ENCODE measurements at regions not wholly inside any gene's neighbourhood (a gene's known extent, or its start where the extent isn't known, plus 50 kb on each side); places are given as distances from the start of the nearest gene placed in this dataset.
"Not testable (repeated sequence)": the region's sequence is repeated elsewhere in the genome, so short reads cannot be mapped to it uniquely, and the experiment has no call there.

- H3K27ac ChIP-seq; H3K27me3 ChIP-seq; DNase-seq; H3K36me3 ChIP-seq; intact Hi-C loops (cut with DNase I; ENCODE audit: low total_unique reads); H3K4me3 ChIP-seq; H3K9me3 ChIP-seq: not testable (repeated sequence)
- H3K4me1 ChIP-seq = peaks cover 0 to 40% (median 11%) of the 10 kb centered on the region in 4 donors
These were observed 56.6 kb upstream of the TNFAIP8 start for GRCh38 chr5:119299242-119299614.

GRCh38 chr5:119299615-119300310, 56.1 kb upstream of the TNFAIP8 start:
- H3K27ac ChIP-seq; H3K4me3 ChIP-seq; H3K9me3 ChIP-seq; DNase-seq; H3K27me3 ChIP-seq; intact Hi-C loops (cut with DNase I; ENCODE audit: low total_unique reads); H3K36me3 ChIP-seq: not testable (repeated sequence)
- H3K4me1 ChIP-seq = peaks cover 5 to 46% (median 14%) of the 10 kb centered on the region in 4 donors

- no peak for DNase-seq
- TF ChIP-seq CTCF (IDR thresholded peaks at IDR 0.05) = no peak
- H3K27ac ChIP-seq = no peak overlapping the region
- no peaks in the 10 kb centered on the region for H3K9me3 ChIP-seq
- intact Hi-C loops (cut with DNase I; ENCODE audit: low total_unique reads) = no loop called here
- peaks cover 5 to 49% (median 14%) of the 10 kb centered on the region in 4 donors for H3K4me1 ChIP-seq
- no peaks in the 10 kb centered on the region for H3K27me3 ChIP-seq
- no peak overlapping the region for H3K4me3 ChIP-seq
- H3K36me3 ChIP-seq = no peaks in the 10 kb centered on the region
These were observed 55.5 kb upstream of the TNFAIP8 start for GRCh38 chr5:119300311-119300670.

GRCh38 chr5:119301210-119301609, 54.6 kb upstream of the TNFAIP8 start:
- H3K4me3 ChIP-seq = no peak overlapping the region
- H3K27ac ChIP-seq = no peak overlapping the region
- no peaks in the 10 kb centered on the region for H3K36me3 ChIP-seq
- DNase-seq = no peak
- intact Hi-C loops (cut with DNase I; ENCODE audit: low total_unique reads) = no loop called here
- no peak for TF ChIP-seq CTCF (IDR thresholded peaks at IDR 0.05)
- H3K9me3 ChIP-seq = no peaks in the 10 kb centered on the region
- H3K27me3 ChIP-seq = no peaks in the 10 kb centered on the region
- peaks cover 5 to 49% (median 14%) of the 10 kb centered on the region in 4 donors for H3K4me1 ChIP-seq

- Histone ChIP-seq H3K36me3 (no peaks in the 10 kb centered on the region), H3K27me3 (no peaks in the 10 kb centered on the region), H3K9me3 (no peaks in the 10 kb centered on the region), H3K4me1 (peaks cover 5 to 49% (median 14%) of the 10 kb centered on the region in 4 donors), H3K4me3 (no peak overlapping the region), H3K27ac (peak overlapping the region in 1 of 2 donors; percentile 62)
- intact Hi-C loops (cut with DNase I; ENCODE audit: low total_unique reads) = no loop called here
- no peak for DNase-seq
- TF ChIP-seq CTCF (IDR thresholded peaks at IDR 0.05) = no peak
These were observed 53.9 kb upstream of the TNFAIP8 start for GRCh38 chr5:119301906-119302305.

- Histone ChIP-seq H3K27ac (peak overlapping the region; percentile 36 to 62), H3K9me3 (no peaks in the 10 kb centered on the region), H3K36me3 (no peaks in the 10 kb centered on the region), H3K27me3 (no peaks in the 10 kb centered on the region), H3K4me3 (no peak overlapping the region), H3K4me1 (peaks cover 5 to 49% (median 14%) of the 10 kb centered on the region in 4 donors)
- no peak for DNase-seq
- intact Hi-C loops (cut with DNase I; ENCODE audit: low total_unique reads) = no loop called here
- no peak for TF ChIP-seq CTCF (IDR thresholded peaks at IDR 0.05)
These were observed 53.4 kb upstream of the TNFAIP8 start for GRCh38 chr5:119302449-119302848.

Data from tibial artery (tissue), 4 donors.